ENCODE measurements at regions not wholly inside any gene's neighbourhood (a gene's known extent, or its start where the extent isn't known, plus 50 kb on each side); places are given as distances from the start of the nearest gene placed in this dataset.

GRCh38 chr2:49664827-49665226 is 510.5 kb upstream of the FSHR start:
- H3K36me3 Mint-ChIP-seq (ENCODE audit: low read depth): no peaks in the 10 kb centered on the region; the same call in 1 of the 2 replicates
- H3K4me3 Mint-ChIP-seq: no peak overlapping the region
- no peak overlapping the region for H3K27ac Mint-ChIP-seq
- H3K27me3 Mint-ChIP-seq (ENCODE audit: insufficient read depth): no peaks in the 10 kb centered on the region
- TF ChIP-seq CTCF (IDR thresholded peaks at IDR 0.05): no peak
- H3K4me1 Mint-ChIP-seq (ENCODE audit: low read depth): no peaks in the 10 kb centered on the region
- DNase-seq: no peak
- H3K9me3 Mint-ChIP-seq: peaks cover 38% of the 10 kb centered on the region

- peaks cover 26% of the 10 kb centered on the region for H3K9me3 Mint-ChIP-seq
- no peak for DNase-seq
- H3K4me3 Mint-ChIP-seq: no peak overlapping the region
- no peaks in the 10 kb centered on the region; the same call in 1 of the 2 replicates for H3K36me3 Mint-ChIP-seq (ENCODE audit: low read depth)
- no peaks in the 10 kb centered on the region for H3K27me3 Mint-ChIP-seq (ENCODE audit: insufficient read depth)
- H3K4me1 Mint-ChIP-seq (ENCODE audit: low read depth): no peaks in the 10 kb centered on the region
- no peak for TF ChIP-seq CTCF (IDR thresholded peaks at IDR 0.05)
- no peak overlapping the region for H3K27ac Mint-ChIP-seq
Measured at GRCh38 chr2:49661809-49662208, 507.5 kb upstream of the FSHR start.

GRCh38 chr2:49656853-49657252 is 502.5 kb upstream of the FSHR start:
- TF ChIP-seq CTCF (IDR thresholded peaks at IDR 0.05): no peak
- Mint-ChIP-seq H3K4me1 (ENCODE audit: low read depth) (no peaks in the 10 kb centered on the region), H3K36me3 (ENCODE audit: low read depth) (no peaks in the 10 kb centered on the region; the same call in 1 of the 2 replicates), H3K27ac (no peak overlapping the region), H3K9me3 (peaks cover 20% of the 10 kb centered on the region), H3K4me3 (no peak overlapping the region), H3K27me3 (ENCODE audit: insufficient read depth) (no peaks in the 10 kb centered on the region)
- no peak for DNase-seq

- peaks cover 28% of the 10 kb centered on the region for H3K9me3 Mint-ChIP-seq
- H3K27ac Mint-ChIP-seq: no peak overlapping the region
- no peak overlapping the region for H3K4me3 Mint-ChIP-seq
- H3K27me3 Mint-ChIP-seq (ENCODE audit: insufficient read depth): no peaks in the 10 kb centered on the region
- no peak for DNase-seq
- no peaks in the 10 kb centered on the region for H3K36me3 Mint-ChIP-seq (ENCODE audit: low read depth)
- TF ChIP-seq CTCF (IDR thresholded peaks at IDR 0.05): no peak
- H3K4me1 Mint-ChIP-seq (ENCODE audit: low read depth): no peaks in the 10 kb centered on the region
Measured at GRCh38 chr2:49643149-49643548, 488.8 kb upstream of the FSHR start.

GRCh38 chr2:49640630-49641029 is 486.3 kb upstream of the FSHR start:
- Mint-ChIP-seq H3K36me3 (ENCODE audit: low read depth) (no peaks in the 10 kb centered on the region), H3K27me3 (ENCODE audit: insufficient read depth) (no peaks in the 10 kb centered on the region), H3K9me3 (peaks cover 30% of the 10 kb centered on the region), H3K4me3 (no peak overlapping the region), H3K27ac (no peak overlapping the region), H3K4me1 (ENCODE audit: low read depth) (no peaks in the 10 kb centered on the region)
- no peak for TF ChIP-seq CTCF (IDR thresholded peaks at IDR 0.05)
- DNase-seq: no peak

GRCh38 chr2:49621016-49621415 is 466.7 kb upstream of the FSHR start:
- no peak for TF ChIP-seq CTCF (IDR thresholded peaks at IDR 0.05)
- Mint-ChIP-seq H3K4me3 (no peak overlapping the region), H3K27ac (no peak overlapping the region), H3K36me3 (ENCODE audit: low read depth) (no peaks in the 10 kb centered on the region), H3K27me3 (ENCODE audit: insufficient read depth) (no peaks in the 10 kb centered on the region), H3K4me1 (ENCODE audit: low read depth) (no peaks in the 10 kb centered on the region), H3K9me3 (peaks cover 36% of the 10 kb centered on the region)
- no peak for DNase-seq
